HG03103 (cell line): ENCODE measurements at regions not wholly inside any gene's neighbourhood (a gene's known extent, or its start where the extent isn't known, plus 50 kb on each side); places are given as distances from the start of the nearest gene placed in this dataset.
"Not testable (repeated sequence)": the region's sequence is repeated elsewhere in the genome, so short reads cannot be mapped to it uniquely, and the experiment has no call there.

ENCODE experiments used
- ATAC-seq: cut with Tn5 transposase; IDR thresholded peaks from one replicate; pipeline ENCODE4 v1.9.1; 2021; ENCODE audit warnings: low read depth; ENCODE audit not compliant: unreplicated experiment

- no peak for ATAC-seq
These were observed 123.0 kb upstream of the PTBP2 start for GRCh38 chr1:96598416-96599168.

DNA sequence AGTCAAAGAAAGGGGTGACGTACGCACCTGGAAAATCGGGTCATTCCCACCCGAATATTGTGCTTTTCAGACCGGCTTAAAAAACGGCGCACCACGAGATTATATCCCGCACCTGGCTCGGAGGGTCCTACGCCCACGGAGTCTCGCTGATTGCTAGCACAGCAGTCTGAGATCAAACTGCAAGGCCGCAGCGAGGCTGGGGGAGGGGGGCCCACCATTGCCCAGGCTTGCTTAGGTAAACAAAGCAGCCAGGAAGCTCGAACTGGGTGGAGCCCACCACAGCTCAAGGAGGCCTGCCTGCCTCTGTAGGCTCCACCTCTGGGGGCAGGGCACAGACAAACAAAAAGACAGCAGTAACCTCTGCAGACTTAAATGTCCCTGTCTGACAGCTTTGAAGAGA, 117.0 kb upstream of the PTBP2 start:
- not testable (repeated sequence) for ATAC-seq

DNA sequence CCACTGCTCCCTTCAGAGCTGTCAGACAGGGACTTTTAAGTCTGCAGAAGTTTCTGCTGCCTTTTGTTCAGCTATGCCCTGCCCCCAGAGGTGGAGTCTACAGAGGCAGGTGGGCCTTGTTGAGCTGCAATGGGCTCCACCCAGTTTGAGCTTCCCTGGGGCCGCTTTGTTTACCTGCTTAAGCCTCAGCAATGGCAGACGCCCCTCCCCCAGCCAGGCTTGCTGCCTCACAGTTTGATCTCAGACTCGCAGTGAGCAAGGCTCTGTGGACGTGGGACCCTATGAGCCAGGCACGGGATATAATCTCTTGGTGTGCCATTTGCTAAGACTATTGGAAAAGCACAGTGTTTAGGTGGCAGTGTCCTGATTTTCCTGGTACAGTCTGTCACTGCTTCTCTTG, 104.2 kb upstream of the PTBP2 start:
- not testable (repeated sequence) for ATAC-seq

DNA sequence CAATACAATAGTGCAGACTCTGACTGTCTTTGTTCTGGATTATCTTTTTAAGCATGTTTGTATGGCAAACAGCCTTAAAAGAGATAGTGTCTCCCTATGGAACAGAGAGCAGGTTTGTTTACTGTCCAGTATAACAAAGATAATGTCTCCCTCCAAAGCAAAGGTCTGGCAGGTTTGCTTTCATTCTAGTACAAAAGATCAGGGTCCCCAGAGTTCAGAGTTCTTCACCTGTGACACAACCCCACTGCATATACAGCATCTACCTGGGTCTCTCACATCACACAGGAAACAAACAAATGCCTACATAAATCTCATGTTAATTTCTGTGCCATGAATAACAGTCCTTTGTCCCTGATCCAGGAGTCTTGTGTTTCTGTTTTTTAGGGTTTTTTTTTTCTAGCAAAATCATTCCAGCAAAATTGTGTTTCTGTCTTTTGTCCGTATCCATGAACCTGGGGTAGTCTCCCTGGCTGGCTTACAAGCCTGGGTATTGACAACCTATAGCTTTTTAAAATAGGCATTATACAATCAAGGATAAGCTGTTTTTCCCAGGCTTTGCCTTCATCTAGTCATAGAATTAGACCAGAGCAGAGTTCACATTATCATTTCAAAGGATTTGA, 89.4 kb upstream of the PTBP2 start:
- ATAC-seq, result no peak

DNA sequence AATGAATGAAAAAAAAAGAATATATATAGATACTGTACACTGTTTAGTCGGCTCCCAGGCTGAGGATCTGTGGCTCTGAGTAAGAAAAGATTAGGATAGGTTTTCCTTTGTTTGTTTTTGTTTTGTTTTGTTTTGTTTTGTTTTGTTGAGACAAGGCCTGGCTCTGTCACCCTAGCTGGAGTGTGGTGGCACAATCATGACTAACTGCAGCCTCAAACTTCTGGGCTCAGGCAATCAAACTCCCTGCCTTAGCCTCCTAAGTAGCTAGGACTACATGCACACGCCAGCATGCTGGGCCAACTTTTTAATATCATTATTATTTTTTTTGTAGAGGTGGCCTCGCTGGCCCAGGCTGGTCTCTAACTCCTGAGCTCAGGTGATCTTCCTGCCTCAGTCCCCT, 87.9 kb upstream of the PTBP2 start:
- no peak for ATAC-seq

GRCh38 chr1:96634883-96635282, 86.7 kb upstream of the PTBP2 start:
- no peak for ATAC-seq

- ATAC-seq, result no peak
These were observed 80.3 kb upstream of the PTBP2 start for GRCh38 chr1:96641282-96641681.

GRCh38 chr1:96643519-96643918, 78.1 kb upstream of the PTBP2 start:
- no peak for ATAC-seq

GRCh38 chr1:96649301-96649700, 72.3 kb upstream of the PTBP2 start:
- no peak for ATAC-seq

- ATAC-seq, result no peak
These were observed 70.1 kb upstream of the PTBP2 start for GRCh38 chr1:96651517-96651916.

DNA sequence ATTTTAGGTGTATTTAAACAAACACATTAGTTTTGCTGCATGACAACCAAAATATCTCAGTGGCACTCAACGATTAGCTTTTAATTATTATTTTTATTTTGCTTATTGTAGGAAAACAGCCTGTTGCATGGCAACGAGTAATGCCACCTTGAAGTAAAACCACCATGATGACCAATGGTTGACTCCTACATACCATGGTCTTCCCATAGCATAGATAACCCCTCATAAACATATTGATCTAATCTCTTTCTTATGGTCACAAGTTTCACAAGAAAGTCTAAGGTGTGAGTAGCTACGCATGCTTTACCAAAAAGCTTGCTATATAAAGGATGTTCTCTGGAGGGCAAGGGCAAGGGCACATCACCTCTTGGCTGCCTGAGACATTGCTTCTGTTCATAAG, 61.5 kb upstream of the PTBP2 start:
- ATAC-seq, result no peak

GRCh38 chr1:96660503-96660902, 61.1 kb upstream of the PTBP2 start:
- ATAC-seq, result no peak
